Lower leg skin (tissue), 3 donors: ENCODE measurements at regions not wholly inside any gene's neighbourhood (a gene's known extent, or its start where the extent isn't known, plus 50 kb on each side); places are given as distances from the start of the nearest gene placed in this dataset.

ENCODE experiments used
- CTCF ChIP-seq, 3 donors: fragments of 450-650 bp; IDR thresholded peaks; one replicate each; pipeline ENCODE4 v1.5.1; 2016; ENCODE audit warnings: antibody characterized with exemption in 3 of 3, mild to moderate bottlenecking in 3 of 3, moderate library complexity in 2 of 3
- POLR2A ChIP-seq, 2 donors: fragments of 450-650 bp; IDR thresholded peaks; one replicate each; pipeline ENCODE4 v1.6.1; 2016 to 2017; ENCODE audit warnings: antibody characterized with exemption in 2 of 2, mild to moderate bottlenecking in 1 of 2, moderate library complexity in 1 of 2

- TF ChIP-seq CTCF (IDR thresholded peaks at IDR 0.05), result no peak
- no peak for TF ChIP-seq POLR2A (IDR thresholded peaks at IDR 0.05)
Measured at GRCh38 chr13:65400702-65401101, 1829.4 kb downstream of the PCDH9 start.
